GM12865 (cell line): ENCODE measurements at regions not wholly inside any gene's neighbourhood (a gene's known extent, or its start where the extent isn't known, plus 50 kb on each side); places are given as distances from the start of the nearest gene placed in this dataset.

Experiments
- DNase-seq: peaks from one replicate; pipeline ENCODE4 v3.0.0; 2010; ENCODE audit warnings: low read depth
- H3K4me3 ChIP-seq: 2 replicates; pipeline ENCODE4 v1.5.1; 2011; ENCODE audit warnings: mild to moderate bottlenecking, low read depth, low read length, control low read depth
- CTCF ChIP-seq: IDR thresholded peaks from 2 replicates; pipeline ENCODE4 v1.5.1; 2011; ENCODE audit warnings: low read length, control low read depth, low read depth, inconsistent platforms; ENCODE audit not compliant: insufficient read depth; ENCODE audit errors: missing control alignments

DNA sequence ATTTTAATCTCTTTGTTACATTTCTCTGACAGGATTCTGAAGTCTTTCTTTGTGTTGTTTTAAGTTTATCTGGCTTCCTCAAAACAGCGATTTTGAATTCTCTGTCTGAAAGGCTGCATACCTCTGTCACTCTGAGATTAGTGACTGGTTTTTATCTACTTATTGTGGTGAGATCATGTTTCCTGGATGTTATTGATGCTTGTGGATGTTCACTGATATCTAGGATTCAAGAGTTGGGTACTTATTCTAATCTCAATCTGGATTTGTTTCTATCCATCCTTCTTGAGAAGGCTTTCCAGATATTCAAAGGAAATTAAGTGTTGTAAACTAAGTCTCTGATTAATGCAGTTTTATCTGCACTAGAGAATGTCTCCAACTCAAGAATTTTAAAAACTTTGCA is 1076.1 kb upstream of the ADGRB3 start:
- H3K4me3 ChIP-seq: no peak overlapping the region
- no peak for DNase-seq
- TF ChIP-seq CTCF: no peak

DNA sequence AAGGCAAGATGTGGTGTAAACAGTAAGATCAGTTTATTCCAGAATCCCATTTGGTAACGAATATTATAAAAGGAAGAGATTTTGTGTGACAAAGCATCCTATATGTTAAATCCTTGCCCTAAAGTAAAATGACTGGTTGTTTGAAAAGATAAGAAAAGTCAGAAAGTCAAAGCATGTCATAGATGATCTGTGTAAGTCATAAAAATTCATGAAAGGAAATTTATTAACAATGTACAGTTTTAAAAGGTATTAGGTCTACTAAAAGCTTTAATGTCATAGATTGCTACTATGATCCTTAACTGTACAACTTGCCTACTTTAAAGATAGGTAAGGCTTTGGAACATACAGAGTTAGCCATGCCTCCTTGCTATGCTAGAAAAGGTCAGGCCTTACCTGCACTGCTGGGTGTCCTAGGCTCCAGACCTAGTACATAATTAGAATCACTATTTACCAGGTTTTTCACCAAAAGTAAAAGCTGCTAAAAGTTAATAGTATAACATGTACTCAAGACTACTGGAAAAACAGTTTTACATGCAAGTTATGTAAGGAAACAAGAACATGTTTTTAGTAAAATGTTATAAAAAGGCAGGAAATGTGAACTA is 1090.1 kb upstream of the ADGRB3 start:
- H3K4me3 ChIP-seq: no peak overlapping the region
- no peak for TF ChIP-seq CTCF
- DNase-seq: no peak

DNA sequence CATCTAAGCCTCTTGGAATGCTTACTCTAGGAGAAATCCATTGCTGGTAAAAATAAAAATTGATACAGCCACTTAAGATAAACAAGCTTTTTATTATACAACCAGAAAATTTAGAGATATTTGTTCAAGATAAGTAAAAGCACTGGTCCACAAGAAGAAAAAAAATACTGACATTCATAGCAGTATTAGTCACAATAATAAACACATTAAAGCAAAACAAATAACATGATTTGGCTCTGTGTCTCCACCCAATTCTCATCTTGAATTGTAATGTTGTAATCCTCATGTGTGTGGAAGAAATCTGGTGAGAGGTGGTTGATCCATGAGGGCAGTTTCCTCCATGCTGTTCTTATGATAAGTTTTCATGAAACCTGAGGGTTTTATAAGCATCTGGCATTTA is 1093.5 kb upstream of the ADGRB3 start:
- no peak for TF ChIP-seq CTCF
- no peak for DNase-seq
- no peak overlapping the region for H3K4me3 ChIP-seq

DNA sequence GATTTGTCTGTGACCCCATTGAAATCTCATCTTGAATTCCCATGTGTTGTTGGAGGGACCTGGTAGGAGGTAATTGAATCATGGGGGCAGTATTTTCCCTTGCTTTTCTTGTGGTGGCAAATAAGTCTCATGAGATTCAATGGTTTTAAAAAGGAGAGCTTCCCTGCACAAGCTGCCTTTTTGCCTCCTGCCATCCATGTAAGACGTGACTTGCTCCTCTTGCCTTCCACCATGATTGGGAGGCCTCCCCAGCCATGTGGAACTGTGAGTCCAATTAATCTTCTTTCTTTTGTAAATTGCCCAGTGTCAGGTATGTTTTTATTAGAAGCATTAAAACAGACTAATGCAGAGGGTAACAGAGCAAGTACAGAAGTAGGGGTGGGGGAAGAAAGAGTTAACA is 1097.0 kb upstream of the ADGRB3 start:
- no peak for TF ChIP-seq CTCF
- no peak for DNase-seq
- H3K4me3 ChIP-seq: no peak overlapping the region

- H3K4me3 ChIP-seq: no peak overlapping the region
- TF ChIP-seq CTCF: no peak
- DNase-seq: no peak
Measured at GRCh38 chr6:67535946-67536345, 1099.1 kb upstream of the ADGRB3 start.

- H3K4me3 ChIP-seq: no peak overlapping the region
- no peak for TF ChIP-seq CTCF
- DNase-seq: no peak
Measured at GRCh38 chr6:67506352-67506751, 1128.7 kb upstream of the ADGRB3 start.

DNA sequence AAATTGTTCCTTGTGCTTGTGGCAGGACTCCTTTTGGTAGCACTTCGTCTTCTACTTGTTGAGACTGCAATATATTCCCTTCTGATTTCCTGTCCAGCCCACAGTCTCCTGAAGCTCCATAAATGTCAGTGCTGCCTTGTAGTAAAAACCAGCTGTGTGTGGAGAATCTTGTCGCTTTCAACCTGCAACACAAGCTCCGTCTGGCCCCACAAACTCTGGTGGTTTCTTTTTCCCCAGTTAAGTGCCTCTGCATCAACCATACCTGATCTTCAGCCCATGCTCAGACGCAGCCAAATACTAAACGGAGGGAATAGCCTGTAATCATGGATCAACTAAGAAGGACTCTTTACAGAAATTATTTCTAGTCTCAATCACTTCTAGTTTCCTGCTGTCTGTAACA is 1133.3 kb upstream of the ADGRB3 start:
- no peak for DNase-seq
- H3K4me3 ChIP-seq: no peak overlapping the region
- TF ChIP-seq CTCF: no peak
